ENCODE measurements at regions not wholly inside any gene's neighbourhood (a gene's known extent, or its start where the extent isn't known, plus 50 kb on each side); places are given as distances from the start of the nearest gene placed in this dataset.

DNA sequence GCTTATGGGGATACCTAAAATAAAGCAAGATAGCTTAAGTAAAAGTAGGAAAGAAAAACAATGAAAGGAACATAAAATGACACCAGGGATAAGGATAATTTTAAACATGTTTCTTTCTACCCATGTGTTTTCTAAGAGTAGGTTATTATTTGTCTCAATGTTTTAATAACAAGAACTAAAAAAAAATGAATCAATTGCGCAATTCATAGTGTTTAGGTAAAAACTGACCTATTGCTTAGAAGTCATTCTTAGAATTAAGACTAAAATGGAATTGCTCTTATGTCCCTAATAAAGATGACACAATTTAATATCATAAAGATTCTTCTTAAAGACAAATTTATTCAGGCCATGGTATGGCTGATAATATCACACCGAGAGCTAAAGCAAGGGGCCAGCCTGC is 58.0 kb upstream of the COL24A1 start (continued):
- TF ChIP-seq, protein P1, sequence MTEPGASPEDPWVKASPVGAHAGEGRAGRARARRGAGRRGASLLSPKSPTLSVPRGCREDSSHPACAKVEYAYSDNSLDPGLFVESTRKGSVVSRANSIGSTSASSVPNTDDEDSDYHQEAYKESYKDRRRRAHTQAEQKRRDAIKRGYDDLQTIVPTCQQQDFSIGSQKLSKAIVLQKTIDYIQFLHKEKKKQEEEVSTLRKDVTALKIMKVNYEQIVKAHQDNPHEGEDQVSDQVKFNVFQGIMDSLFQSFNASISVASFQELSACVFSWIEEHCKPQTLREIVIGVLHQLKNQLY (CRISPR knock-in tag; IDR thresholded peaks at IDR 0.05) = no peak
- TF ChIP-seq MXD4 (CRISPR knock-in tag; IDR thresholded peaks at IDR 0.05; ENCODE audit: borderline replicate concordance) (no peak), PRRX2 (CRISPR knock-in tag; IDR thresholded peaks at IDR 0.05) (no peak)
- TF ChIP-seq, protein P2, sequence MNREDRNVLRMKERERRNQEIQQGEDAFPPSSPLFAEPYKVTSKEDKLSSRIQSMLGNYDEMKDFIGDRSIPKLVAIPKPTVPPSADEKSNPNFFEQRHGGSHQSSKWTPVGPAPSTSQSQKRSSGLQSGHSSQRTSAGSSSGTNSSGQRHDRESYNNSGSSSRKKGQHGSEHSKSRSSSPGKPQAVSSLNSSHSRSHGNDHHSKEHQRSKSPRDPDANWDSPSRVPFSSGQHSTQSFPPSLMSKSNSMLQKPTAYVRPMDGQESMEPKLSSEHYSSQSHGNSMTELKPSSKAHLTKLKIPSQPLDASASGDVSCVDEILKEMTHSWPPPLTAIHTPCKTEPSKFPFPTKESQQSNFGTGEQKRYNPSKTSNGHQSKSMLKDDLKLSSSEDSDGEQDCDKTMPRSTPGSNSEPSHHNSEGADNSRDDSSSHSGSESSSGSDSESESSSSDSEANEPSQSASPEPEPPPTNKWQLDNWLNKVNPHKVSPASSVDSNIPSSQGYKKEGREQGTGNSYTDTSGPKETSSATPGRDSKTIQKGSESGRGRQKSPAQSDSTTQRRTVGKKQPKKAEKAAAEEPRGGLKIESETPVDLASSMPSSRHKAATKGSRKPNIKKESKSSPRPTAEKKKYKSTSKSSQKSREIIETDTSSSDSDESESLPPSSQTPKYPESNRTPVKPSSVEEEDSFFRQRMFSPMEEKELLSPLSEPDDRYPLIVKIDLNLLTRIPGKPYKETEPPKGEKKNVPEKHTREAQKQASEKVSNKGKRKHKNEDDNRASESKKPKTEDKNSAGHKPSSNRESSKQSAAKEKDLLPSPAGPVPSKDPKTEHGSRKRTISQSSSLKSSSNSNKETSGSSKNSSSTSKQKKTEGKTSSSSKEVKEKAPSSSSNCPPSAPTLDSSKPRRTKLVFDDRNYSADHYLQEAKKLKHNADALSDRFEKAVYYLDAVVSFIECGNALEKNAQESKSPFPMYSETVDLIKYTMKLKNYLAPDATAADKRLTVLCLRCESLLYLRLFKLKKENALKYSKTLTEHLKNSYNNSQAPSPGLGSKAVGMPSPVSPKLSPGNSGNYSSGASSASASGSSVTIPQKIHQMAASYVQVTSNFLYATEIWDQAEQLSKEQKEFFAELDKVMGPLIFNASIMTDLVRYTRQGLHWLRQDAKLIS (CRISPR knock-in tag; IDR thresholded peaks at IDR 0.05; ENCODE audit: borderline replicate concordance) = no peak
- TF ChIP-seq, protein P3, sequence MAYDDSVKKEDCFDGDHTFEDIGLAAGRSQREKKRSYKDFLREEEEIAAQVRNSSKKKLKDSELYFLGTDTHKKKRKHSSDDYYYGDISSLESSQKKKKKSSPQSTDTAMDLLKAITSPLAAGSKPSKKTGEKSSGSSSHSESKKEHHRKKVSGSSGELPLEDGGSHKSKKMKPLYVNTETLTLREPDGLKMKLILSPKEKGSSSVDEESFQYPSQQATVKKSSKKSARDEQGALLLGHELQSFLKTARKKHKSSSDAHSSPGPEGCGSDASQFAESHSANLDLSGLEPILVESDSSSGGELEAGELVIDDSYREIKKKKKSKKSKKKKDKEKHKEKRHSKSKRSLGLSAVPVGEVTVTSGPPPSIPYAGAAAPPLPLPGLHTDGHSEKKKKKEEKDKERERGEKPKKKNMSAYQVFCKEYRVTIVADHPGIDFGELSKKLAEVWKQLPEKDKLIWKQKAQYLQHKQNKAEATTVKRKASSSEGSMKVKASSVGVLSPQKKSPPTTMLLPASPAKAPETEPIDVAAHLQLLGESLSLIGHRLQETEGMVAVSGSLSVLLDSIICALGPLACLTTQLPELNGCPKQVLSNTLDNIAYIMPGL (CRISPR knock-in tag; IDR thresholded peaks at IDR 0.05) = no peak

DNA sequence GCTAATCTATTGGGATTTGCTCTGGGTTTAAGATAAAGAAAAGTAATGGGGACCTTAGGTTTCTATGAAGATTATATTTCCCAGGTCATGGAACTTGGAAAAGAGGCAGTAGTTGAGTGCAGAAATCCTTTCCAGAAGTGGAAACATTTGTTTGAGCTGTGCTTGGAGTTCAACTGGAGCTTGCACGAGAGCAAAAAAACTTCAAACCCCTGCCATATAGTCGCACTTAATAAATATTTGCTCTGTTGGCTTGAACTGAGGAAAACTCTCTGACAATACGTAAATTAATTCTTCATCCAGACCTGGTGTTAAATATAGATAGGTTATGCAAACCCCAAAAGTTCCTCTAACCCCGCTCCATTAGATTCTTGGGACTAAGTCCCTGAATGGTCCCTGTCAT is 52.8 kb upstream of the COL24A1 start:
- peaks cover 5% of the 10 kb centered on the region; the same call in 1 of the 2 replicates for H3K9me3 Mint-ChIP-seq
- DNase-seq (ENCODE audit: low spot score) (no peak), ATAC-seq (no peak)
- H3K36me3 Mint-ChIP-seq = 0 out of 2 replicates have a peak, but pooled peaks cover 1% of the 10 kb centered on the region
- no peaks in the 10 kb centered on the region for H3K4me1 Mint-ChIP-seq
- ChIA-PET POLR2A (no interaction called here), CTCF (no interaction called here)
- no peak overlapping the region for H3K27ac Mint-ChIP-seq
- TF ChIP-seq CBFB (CRISPR knock-in tag; IDR thresholded peaks at IDR 0.05; ENCODE audit: low read depth) (no peak), MYBL2 (CRISPR knock-in tag; IDR thresholded peaks at IDR 0.05) (no peak), HMGA2 (CRISPR knock-in tag; IDR thresholded peaks at IDR 0.05) (no peak), KAT7 (CRISPR knock-in tag; IDR thresholded peaks at IDR 0.05; ENCODE audit: borderline replicate concordance) (no peak), NFATC4 (CRISPR knock-in tag; IDR thresholded peaks at IDR 0.05) (no peak), RORB (CRISPR knock-in tag; IDR thresholded peaks at IDR 0.05) (no peak)
- TF ChIP-seq, protein P3 (CRISPR knock-in tag; IDR thresholded peaks at IDR 0.05) = no peak
- no peaks in the 10 kb centered on the region for H3K27me3 Mint-ChIP-seq (ENCODE audit: low read depth)
- no peak overlapping the region for H3K4me3 Mint-ChIP-seq

DNA sequence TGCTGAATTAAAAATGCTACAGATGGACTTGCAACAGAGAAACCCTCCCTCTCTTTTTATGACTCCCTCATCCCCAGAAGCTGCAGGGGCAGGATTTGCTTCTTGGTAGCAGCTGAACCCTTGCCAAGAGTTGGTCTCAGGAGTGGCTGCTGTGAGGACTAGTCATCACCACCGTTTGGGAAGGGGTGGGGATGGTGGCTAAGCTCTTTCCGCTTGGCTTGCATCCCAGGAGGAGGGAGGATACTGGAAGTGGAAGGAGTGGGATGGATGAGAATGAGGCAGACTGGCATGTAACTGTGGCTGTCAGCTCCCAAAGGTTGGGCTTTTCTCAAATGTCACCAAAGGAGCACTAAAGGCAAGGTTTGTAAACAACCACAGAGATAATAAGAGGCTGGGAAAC is 50.8 kb upstream of the COL24A1 start:
- H3K27ac Mint-ChIP-seq = no peak overlapping the region
- H3K27me3 Mint-ChIP-seq (ENCODE audit: low read depth) = no peaks in the 10 kb centered on the region
- ChIA-PET CTCF (no interaction called here), POLR2A (no interaction called here)
- no peak overlapping the region for H3K4me3 Mint-ChIP-seq
- no peaks in the 10 kb centered on the region for H3K4me1 Mint-ChIP-seq
- H3K9me3 Mint-ChIP-seq = no peaks in the 10 kb centered on the region
- DNase-seq (ENCODE audit: low spot score) (no peak), ATAC-seq (no peak)
- H3K36me3 Mint-ChIP-seq = no peaks in the 10 kb centered on the region
- TF ChIP-seq ETV6 (CRISPR knock-in tag; IDR thresholded peaks at IDR 0.05) (no peak), TCF7 (CRISPR knock-in tag; IDR thresholded peaks at IDR 0.05; ENCODE audit: low read depth) (no peak), NFATC4 (CRISPR knock-in tag; IDR thresholded peaks at IDR 0.05) (no peak), FOXP1 (CRISPR knock-in tag; IDR thresholded peaks at IDR 0.05; ENCODE audit: borderline replicate concordance) (no peak), SMAD4 (CRISPR knock-in tag; IDR thresholded peaks at IDR 0.05) (no peak), MXD4 (CRISPR knock-in tag; IDR thresholded peaks at IDR 0.05; ENCODE audit: borderline replicate concordance) (no peak), OVOL2 (CRISPR knock-in tag; IDR thresholded peaks at IDR 0.05; ENCODE audit: borderline replicate concordance) (no peak), TP53 (CRISPR knock-in tag; IDR thresholded peaks at IDR 0.05) (no peak), ZBTB21 (CRISPR knock-in tag; IDR thresholded peaks at IDR 0.05; ENCODE audit: borderline replicate concordance) (no peak)
- TF ChIP-seq, protein P4, sequence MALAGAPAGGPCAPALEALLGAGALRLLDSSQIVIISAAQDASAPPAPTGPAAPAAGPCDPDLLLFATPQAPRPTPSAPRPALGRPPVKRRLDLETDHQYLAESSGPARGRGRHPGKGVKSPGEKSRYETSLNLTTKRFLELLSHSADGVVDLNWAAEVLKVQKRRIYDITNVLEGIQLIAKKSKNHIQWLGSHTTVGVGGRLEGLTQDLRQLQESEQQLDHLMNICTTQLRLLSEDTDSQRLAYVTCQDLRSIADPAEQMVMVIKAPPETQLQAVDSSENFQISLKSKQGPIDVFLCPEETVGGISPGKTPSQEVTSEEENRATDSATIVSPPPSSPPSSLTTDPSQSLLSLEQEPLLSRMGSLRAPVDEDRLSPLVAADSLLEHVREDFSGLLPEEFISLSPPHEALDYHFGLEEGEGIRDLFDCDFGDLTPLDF (CRISPR knock-in tag; IDR thresholded peaks at IDR 0.05) = no peak
- TF ChIP-seq, protein P5, sequence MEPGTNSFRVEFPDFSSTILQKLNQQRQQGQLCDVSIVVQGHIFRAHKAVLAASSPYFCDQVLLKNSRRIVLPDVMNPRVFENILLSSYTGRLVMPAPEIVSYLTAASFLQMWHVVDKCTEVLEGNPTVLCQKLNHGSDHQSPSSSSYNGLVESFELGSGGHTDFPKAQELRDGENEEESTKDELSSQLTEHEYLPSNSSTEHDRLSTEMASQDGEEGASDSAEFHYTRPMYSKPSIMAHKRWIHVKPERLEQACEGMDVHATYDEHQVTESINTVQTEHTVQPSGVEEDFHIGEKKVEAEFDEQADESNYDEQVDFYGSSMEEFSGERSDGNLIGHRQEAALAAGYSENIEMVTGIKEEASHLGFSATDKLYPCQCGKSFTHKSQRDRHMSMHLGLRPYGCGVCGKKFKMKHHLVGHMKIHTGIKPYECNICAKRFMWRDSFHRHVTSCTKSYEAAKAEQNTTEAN (CRISPR knock-in tag; IDR thresholded peaks at IDR 0.05) = no peak
- TF ChIP-seq, protein P1 (CRISPR knock-in tag; IDR thresholded peaks at IDR 0.05) = no peak

Data from WTC11 (cell line).